Central memory CD4-positive, alpha-beta T cell (primary cell): ENCODE measurements at regions not wholly inside any gene's neighbourhood (a gene's known extent, or its start where the extent isn't known, plus 50 kb on each side); places are given as distances from the start of the nearest gene placed in this dataset.

Experiments used
- DNase-seq: peaks from one replicate; pipeline ENCODE4 v3.0.0; 2022

GRCh38 chr14:97215263-97215969 lies 418.2 kb downstream of the VRK1 start:
- DNase-seq: no peak

GRCh38 chr14:97217111-97217885 lies 420.1 kb downstream of the VRK1 start:
- DNase-seq: no peak

GRCh38 chr14:97218274-97218673 lies 421.1 kb downstream of the VRK1 start:
- DNase-seq: no peak

DNA sequence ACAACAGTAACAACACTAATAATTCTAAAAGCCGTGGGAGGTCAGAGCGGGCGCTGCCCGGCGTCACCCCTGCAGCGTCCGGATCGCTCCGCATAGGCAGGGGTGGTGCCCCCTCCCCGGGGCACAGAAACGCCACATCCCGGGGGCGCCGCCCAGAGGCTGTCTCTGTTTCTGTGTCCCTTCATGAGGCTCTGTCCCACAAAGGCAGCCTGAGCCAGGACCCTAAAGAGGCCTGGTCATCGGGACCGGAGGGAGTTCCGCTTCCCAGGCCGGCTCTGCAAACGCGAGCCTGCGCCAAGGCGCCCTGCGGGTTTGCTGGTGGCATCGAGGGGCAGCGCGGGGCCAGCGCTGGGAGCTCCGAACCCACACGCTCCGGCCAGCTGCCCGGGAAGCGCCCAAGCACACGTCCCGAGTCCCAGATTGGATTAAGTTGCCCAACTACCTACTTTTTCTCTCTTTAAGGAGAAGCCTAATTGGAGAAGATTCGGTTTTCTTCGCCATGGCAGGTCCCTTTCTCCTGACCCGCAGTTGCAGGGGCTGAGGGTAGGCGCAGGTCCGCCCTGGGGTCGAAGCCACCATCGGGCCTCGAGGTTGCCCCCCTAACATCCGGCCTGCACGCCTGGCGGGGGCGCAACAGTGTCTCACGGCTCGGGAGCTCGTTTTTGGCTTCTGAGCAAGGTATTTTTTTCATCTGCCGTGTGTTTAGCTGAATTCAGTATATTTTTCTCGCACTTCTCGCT lies 421.7 kb downstream of the VRK1 start:
- no peak for DNase-seq

GRCh38 chr14:97219431-97220017 lies 422.3 kb downstream of the VRK1 start:
- DNase-seq: no peak

- no peak for DNase-seq
These were observed 424.5 kb downstream of the VRK1 start for GRCh38 chr14:97221572-97222285.

GRCh38 chr14:97224016-97224415 lies 426.8 kb downstream of the VRK1 start:
- no peak for DNase-seq

- DNase-seq: no peak
These were observed 432.9 kb downstream of the VRK1 start for GRCh38 chr14:97230051-97230450.

DNA sequence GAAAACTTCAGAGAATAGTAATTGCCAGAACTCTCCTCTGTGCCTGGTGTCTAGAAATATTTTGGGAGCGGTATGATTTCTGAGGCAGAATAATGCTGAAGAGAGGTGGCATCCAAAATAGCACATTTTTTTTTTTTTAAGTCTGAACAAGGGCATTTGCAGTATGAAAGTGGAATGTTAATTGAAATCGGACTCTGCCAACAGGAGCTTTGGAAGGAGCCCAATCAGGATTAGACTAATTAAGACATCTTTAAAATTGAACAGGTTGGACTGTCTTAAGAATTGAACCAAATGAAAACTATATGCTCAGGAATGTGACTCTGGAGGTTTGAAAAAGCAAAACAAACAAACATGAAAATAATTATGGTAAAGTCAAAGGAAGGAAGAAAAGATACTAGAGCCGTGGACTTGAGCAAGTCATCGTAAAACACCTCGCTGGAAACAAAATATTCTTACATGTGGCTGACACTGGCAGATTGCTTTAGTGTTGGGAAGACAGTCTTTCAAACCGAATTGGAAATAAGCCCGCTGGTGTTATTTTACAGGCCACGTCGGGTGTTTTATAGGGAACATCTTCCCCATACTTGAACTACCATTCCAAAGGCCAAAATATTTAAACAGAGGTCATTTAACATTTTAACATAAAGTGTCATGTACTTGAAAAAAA lies 436.3 kb downstream of the VRK1 start:
- DNase-seq: no peak

DNA sequence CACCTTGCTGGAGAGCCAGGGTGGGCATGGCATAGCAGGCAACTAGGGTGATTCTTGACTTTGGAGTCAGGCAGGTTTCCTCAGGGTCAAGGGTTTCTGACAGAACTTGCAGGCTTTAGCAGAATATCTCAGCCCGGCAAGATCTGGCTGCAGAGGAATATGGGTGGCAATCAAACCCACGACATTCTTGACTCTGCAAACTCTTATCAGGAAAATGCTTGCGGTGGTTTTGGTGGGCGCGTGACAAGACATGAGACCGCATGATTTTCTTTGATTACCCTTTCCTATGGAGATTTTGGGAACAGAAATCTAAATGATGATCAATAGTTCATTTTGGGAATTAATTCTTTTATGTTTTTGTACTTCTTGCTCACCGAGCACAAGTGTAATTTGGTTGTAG lies 449.5 kb downstream of the VRK1 start:
- DNase-seq: no peak

GRCh38 chr14:97248973-97249372 lies 451.8 kb downstream of the VRK1 start:
- no peak for DNase-seq

- DNase-seq: no peak
These were observed 453.7 kb downstream of the VRK1 start for GRCh38 chr14:97250931-97251330.

DNA sequence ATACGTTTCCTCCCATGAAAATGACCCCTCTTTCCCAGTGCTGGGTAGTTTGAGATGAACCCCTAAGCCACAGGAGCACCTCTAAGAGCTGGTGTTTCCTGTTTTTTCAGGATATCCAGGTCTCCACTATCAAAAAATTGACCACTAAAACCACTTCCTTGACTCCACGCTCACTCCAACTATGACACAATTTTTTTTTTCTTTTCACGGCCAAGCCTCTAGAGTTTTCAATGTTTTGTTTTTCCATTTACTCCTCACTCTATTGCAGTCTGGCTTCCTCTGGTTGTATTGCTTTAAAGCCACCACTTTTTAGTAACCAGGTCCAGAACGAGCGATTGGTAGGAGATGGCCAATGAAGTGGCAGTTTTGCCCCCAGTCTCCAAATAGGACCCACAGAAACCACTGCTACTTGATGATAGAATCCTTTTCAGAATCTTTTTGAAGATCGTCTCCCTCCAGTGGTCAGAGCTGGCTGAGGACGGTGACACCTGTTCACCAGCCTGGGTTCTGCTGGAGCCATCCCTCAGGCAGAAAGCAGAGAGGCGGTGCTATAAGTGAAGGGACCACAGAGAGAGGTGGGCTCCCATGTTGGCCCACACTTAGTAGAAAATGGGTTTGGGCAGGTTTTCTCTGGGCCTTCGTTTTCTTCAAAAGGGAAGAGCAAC lies 454.4 kb downstream of the VRK1 start:
- no peak for DNase-seq

GRCh38 chr14:97253756-97254155 lies 456.6 kb downstream of the VRK1 start:
- DNase-seq: no peak

DNA sequence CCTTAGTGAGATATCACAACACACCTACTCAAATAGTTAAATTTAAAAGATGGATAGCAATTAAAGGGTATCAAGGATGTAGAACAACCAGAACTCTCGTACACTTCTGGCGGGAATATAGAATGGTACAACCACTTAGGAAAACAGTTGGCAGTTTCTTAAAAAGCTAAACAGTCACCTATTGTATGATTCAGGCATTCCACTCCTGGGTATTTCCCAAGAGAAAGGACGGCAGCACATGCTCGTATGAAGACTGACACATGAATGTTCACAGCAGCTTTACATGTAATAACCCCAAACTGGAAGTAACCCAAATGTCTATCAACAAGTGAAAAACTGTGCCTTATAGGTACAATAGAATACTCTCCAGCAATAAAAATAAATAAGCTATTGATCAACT lies 465.2 kb downstream of the VRK1 start:
- no peak for DNase-seq

GRCh38 chr14:97264516-97265230 lies 467.5 kb downstream of the VRK1 start:
- DNase-seq: no peak

- DNase-seq: no peak
These were observed 469.5 kb downstream of the VRK1 start for GRCh38 chr14:97266653-97267052.

- no peak for DNase-seq
These were observed 470.3 kb downstream of the VRK1 start for GRCh38 chr14:97267509-97267908.

- DNase-seq: no peak
These were observed 470.9 kb downstream of the VRK1 start for GRCh38 chr14:97268097-97268496.

DNA sequence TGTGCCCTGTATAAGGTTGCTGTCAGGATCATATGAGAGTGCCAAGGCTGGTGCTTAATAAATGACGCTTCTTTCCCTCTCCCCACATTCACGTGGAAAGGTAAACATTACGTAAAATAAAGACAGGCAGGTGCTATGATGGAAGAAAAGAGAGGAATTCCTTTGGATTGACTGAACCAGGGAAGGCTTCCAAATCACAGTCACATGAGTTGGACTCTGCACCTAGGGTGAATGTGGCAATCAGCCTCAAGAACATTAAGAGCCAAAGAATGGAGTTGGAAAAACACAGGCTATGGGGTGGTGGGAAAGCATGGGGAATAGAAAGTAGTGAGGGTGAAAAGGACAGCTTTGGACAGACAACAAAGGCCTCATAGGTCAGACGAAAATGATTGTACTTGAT lies 473.1 kb downstream of the VRK1 start:
- DNase-seq: no peak

GRCh38 chr14:97271451-97271960 lies 474.3 kb downstream of the VRK1 start:
- DNase-seq: no peak
